LNCaP clone FGC (cell line): ENCODE measurements at regions not wholly inside any gene's neighbourhood (a gene's known extent, or its start where the extent isn't known, plus 50 kb on each side); places are given as distances from the start of the nearest gene placed in this dataset.
A peak's percentile ranks its signal among the peaks of the same experiment; 100 is the strongest.

Source experiments
- DNase-seq: peaks from one replicate; pipeline ENCODE4 v3.0.0-alpha.2; 2011; ENCODE audit warnings: low read depth
- H3K4me3 ChIP-seq: 2 replicates; pipeline ENCODE4 v1.5.1; 2011; ENCODE audit warnings: mild to moderate bottlenecking, low read depth, low read length, control low read depth
- TF ChIP-seq, protein P1 (sequence below): IDR thresholded peaks from 2 replicates; pipeline ENCODE4 v1.5.1; 2012; ENCODE audit warnings: mild to moderate bottlenecking; ENCODE audit not compliant: control insufficient read depth, insufficient read depth; ENCODE audit errors: extremely low read depth

DNA sequence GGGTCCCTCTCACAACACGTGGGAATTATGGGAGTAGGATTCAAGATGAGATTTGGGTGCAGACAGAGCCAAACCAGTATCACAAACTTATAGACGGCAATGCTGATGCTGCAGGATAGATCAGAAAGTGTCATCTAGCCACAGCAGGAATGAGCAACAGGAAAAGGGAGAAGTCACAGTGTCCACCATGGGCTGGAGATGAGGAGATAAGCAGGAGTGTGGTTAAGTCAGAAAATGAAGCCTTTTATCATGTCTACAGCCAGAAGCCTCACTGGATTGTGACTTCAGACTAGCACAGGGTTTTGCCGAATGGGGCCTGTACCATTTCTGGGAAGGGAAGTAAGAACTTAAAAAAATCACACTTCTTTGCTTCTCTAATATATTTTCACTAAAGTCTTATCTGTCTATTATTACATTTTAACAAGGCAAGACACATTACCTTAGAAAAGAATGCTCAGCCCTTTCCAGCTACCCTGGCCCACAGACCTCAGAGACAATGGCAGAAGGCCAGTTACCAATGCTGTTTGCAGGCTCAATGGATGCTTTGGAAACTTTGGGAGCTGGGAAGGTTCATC, 490.2 kb upstream of the SALL1 start:
- DNase-seq: no peak
- TF ChIP-seq, protein P1, sequence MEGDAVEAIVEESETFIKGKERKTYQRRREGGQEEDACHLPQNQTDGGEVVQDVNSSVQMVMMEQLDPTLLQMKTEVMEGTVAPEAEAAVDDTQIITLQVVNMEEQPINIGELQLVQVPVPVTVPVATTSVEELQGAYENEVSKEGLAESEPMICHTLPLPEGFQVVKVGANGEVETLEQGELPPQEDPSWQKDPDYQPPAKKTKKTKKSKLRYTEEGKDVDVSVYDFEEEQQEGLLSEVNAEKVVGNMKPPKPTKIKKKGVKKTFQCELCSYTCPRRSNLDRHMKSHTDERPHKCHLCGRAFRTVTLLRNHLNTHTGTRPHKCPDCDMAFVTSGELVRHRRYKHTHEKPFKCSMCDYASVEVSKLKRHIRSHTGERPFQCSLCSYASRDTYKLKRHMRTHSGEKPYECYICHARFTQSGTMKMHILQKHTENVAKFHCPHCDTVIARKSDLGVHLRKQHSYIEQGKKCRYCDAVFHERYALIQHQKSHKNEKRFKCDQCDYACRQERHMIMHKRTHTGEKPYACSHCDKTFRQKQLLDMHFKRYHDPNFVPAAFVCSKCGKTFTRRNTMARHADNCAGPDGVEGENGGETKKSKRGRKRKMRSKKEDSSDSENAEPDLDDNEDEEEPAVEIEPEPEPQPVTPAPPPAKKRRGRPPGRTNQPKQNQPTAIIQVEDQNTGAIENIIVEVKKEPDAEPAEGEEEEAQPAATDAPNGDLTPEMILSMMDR: no peak
- no peak overlapping the region for H3K4me3 ChIP-seq

DNA sequence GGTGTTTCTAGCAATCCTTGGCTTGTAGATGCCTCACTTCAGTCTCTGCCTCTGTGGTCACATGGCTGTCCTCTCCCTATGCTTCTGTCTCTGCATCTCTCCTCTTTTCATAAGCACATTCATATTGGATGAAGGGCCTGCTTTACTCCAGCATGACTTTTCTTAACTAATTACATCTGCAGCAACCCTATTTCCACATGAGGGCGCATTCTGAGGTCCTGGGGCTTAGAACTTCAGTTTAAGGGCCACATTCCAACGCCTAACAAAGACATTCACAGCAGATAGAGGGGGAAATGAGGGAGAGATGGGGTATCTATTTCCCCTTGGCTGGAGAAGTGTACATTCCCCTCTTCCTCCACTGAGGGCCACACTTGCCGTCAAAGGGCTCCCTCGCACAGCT, 489.1 kb upstream of the SALL1 start:
- TF ChIP-seq, protein P1: peak; percentile 16; the same call in 1 of the 2 replicates
- no peak for DNase-seq
- H3K4me3 ChIP-seq: no peak overlapping the region

DNA sequence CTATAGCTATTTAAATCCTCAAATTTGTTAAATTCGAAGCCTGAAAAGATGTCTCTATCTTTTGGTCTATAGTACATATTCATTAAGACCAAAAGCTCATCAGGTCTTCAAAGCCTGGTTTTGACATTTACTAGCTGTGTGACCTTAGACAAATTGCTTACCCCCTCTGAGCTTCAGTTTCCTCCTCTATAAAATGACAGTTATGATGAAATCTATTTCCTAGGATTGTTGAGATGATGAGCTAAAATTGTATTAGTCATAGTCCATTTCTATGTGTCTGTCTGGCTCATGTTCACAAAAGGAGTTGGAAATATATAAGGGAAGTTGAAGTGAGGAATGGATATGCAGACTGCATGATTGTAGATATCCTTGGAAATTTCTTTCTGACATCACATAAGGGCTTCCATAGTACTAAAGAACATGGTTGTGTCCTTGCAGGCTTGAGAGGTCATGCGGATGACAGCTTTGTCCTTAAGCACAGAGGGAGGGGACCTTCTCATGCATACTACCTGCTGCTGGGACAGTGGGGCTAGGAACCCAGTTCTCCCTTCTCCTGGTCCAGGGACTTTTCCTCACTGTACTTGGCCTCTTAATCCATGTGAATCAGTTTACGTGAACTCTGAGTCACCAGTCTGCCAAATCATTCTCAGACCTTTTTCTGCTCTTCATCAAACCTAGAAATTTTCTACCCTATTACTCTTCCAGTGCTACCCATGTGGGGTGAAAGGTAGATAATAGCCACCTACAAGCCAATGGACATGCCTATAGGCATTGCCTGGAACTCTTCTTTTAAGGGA, 487.5 kb upstream of the SALL1 start:
- H3K4me3 ChIP-seq: no peak overlapping the region
- TF ChIP-seq, protein P1: no peak
- DNase-seq: no peak

DNA sequence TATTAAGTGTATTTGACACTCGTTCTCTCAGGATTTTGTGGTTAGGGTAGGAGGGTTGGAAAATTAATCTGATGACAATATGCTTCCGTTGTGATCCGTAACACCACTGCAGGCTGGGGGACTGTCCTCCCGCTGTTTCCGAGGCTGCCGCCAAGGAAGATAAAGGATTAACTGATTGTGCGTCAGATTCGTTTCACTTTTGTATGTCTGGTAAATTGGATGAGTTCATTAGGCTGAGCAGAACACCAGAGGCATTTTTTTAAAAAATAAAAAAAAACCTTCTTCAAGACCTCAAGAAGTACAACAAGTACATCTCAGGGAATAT, 486.7 kb upstream of the SALL1 start:
- no peak for DNase-seq
- TF ChIP-seq, protein P1: no peak
- H3K4me3 ChIP-seq: no peak overlapping the region

DNA sequence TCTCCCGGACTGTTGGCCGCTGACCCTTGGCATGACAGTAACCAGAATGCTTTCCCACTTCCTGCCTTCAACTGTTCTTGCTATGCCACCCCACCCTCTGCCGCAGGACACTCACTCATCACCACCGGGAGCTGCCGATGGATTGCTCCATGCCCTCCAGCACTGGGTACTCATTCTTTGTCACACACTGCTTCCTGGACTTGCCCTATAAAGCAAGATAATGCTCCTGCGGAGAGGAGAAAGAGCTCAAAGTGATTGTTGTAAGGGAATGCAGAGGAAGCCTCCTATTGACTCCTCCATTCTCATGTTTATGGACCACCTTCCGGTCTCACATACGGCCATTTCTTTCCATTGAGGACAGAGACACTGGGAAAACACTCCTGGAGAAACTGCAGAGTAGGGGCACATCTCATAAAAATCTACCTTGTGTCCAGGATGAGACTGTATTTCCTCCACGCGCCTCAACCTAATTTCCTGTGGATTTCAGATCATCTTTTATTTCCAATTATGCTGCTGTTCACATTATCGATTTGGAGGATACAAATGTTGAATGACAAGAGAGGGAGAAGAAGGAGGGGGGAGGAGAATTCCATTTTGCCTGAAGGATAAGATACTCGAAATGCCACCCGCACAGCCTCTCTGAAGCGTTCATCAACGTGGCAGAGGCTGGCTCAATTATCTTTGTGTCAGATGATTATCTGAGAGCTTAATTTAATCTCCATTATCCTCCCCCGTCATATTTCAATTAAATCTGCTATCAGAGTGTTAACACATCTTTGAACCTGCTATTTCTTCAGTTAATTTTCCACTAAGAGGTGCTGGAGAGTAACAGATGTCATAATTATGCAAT, 486.1 kb upstream of the SALL1 start:
- H3K4me3 ChIP-seq: no peak overlapping the region
- TF ChIP-seq, protein P1: no peak
- no peak for DNase-seq

DNA sequence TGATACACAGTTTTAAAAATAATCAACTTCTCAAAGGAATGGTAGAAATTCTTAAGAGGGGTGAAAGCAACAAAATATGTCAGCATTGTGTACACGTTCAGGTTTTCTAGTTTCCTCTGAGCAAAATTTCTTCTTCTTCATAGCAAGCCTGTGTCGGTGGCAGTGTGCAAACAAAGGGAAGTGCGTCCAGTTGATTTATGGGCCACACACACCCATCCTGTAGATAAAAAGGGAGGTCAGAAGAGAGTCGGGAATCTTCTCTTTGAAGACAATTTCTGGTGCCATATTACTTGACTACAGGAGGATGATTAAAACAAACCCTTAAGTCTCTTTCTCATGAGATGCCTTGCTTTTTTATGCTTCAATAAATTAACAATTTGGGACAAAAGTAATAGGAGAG, 484.1 kb upstream of the SALL1 start:
- no peak overlapping the region for H3K4me3 ChIP-seq
- TF ChIP-seq, protein P1: no peak
- DNase-seq: no peak
